Hepatocyte (in vitro differentiated cells): ENCODE measurements at regions not wholly inside any gene's neighbourhood (a gene's known extent, or its start where the extent isn't known, plus 50 kb on each side); places are given as distances from the start of the nearest gene placed in this dataset.

Experiments
- DNase-seq: peaks from one replicate; pipeline ENCODE4 v3.0.0-alpha.2; 2016; ENCODE audit warnings: low spot score
- H2AFZ ChIP-seq: fragments of 200-600 bp; sonication (generic); 2 replicates; pipeline ENCODE4 v1.6.0; 2016; ENCODE audit warnings: antibody characterized with exemption, mild to moderate bottlenecking
- H3K27ac ChIP-seq: fragments of 200-600 bp; sonication (generic); 2 replicates; pipeline ENCODE4 v1.5.1; 2016; ENCODE audit warnings: mild to moderate bottlenecking
- H3K27me3 ChIP-seq: fragments of 200-600 bp; sonication (generic); 2 replicates; pipeline ENCODE4 v1.6.1; 2016
- H3K36me3 ChIP-seq: fragments of 200-600 bp; sonication (generic); replicated peaks from 2 replicates; pipeline ENCODE4 v1.5.1; 2016; ENCODE audit warnings: low read depth; ENCODE audit not compliant: insufficient read depth
- H3K4me1 ChIP-seq: fragments of 200-600 bp; sonication (generic); 2 replicates; pipeline ENCODE4 v1.5.1; 2016; ENCODE audit warnings: mild to moderate bottlenecking, moderate library complexity; ENCODE audit not compliant: insufficient read depth
- H3K4me2 ChIP-seq: fragments of 200-600 bp; sonication (generic); 2 replicates; pipeline ENCODE4 v1.6.0; 2016
- H3K4me3 ChIP-seq: fragments of 200-600 bp; sonication (generic); 2 replicates; pipeline ENCODE4 v1.5.1; 2016; ENCODE audit warnings: mild to moderate bottlenecking
- H3K79me2 ChIP-seq: fragments of 200-600 bp; sonication (generic); 2 replicates; pipeline ENCODE4 v1.6.0; 2017; ENCODE audit warnings: mild to moderate bottlenecking
- H3K9me2 ChIP-seq: fragments of 200-600 bp; sonication (generic); replicated peaks from 2 replicates; pipeline ENCODE4 v1.6.0; 2017; ENCODE audit warnings: mild to moderate bottlenecking; ENCODE audit not compliant: insufficient read depth
- H3K9me3 ChIP-seq: fragments of 200-600 bp; sonication (generic); 2 replicates; pipeline ENCODE4 v1.5.1; 2016; ENCODE audit warnings: low read depth, mild to moderate bottlenecking
- H4K20me1 ChIP-seq: fragments of 200-600 bp; sonication (generic); 2 replicates; pipeline ENCODE4 v1.6.0; 2016; ENCODE audit warnings: mild to moderate bottlenecking; ENCODE audit not compliant: insufficient read depth, poor library complexity, severe bottlenecking
- CTCF ChIP-seq: fragments of 200-600 bp; sonication (generic); IDR thresholded peaks from 2 replicates; pipeline ENCODE4 v1.5.1; 2016; ENCODE audit warnings: antibody characterized with exemption, mild to moderate bottlenecking; ENCODE audit not compliant: poor library complexity
- EZH2 ChIP-seq: fragments of 200-600 bp; sonication (generic); IDR thresholded peaks from 2 replicates; pipeline ENCODE4 v1.6.1; 2016; ENCODE audit warnings: antibody characterized with exemption, mild to moderate bottlenecking, borderline replicate concordance
- EZH2phosphoT487 ChIP-seq: fragments of 200-600 bp; sonication (generic); IDR thresholded peaks from one replicate; pipeline ENCODE4 v1.6.1; 2018; ENCODE audit warnings: antibody characterized with exemption, mild to moderate bottlenecking, low read depth, moderate library complexity; ENCODE audit not compliant: unreplicated experiment, severe bottlenecking
- WGBS: methylation state at CpG from one replicate; pipeline ENCODE4 v1.1.6; 2016; ENCODE audit warnings: low lambda C conversion rate; ENCODE audit errors: missing lambda C conversion rate; 5-methylcytosine and 5-hydroxymethylcytosine counted together

- H3K4me2 ChIP-seq, result no peak overlapping the region
- peaks cover 6% of the 10 kb centered on the region for H3K4me1 ChIP-seq
- H3K4me3 ChIP-seq, result no peak overlapping the region
- H3K9me3 ChIP-seq, result no peaks in the 10 kb centered on the region
- H3K27ac ChIP-seq, result peak overlapping the region; percentile 74
- DNase-seq, result no peak
- WGBS, result 52% methylated on average over 1 of the region's 1 CpG
- no peak for TF ChIP-seq EZH2phosphoT487
- H2AFZ ChIP-seq, result no peak overlapping the region
- H3K36me3 ChIP-seq, result no peaks in the 10 kb centered on the region
- no peaks in the 10 kb centered on the region for H3K9me2 ChIP-seq
- no peaks in the 10 kb centered on the region for H3K27me3 ChIP-seq
- H4K20me1 ChIP-seq, result no peaks in the 10 kb centered on the region
- H3K79me2 ChIP-seq, result no peaks in the 10 kb centered on the region
Observed at GRCh38 chr5:82489683-82490082, 211.5 kb upstream of the RPS23 start.

- H3K36me3 ChIP-seq, result no peaks in the 10 kb centered on the region
- no peaks in the 10 kb centered on the region for H3K27me3 ChIP-seq
- DNase-seq, result no peak
- no peaks in the 10 kb centered on the region for H4K20me1 ChIP-seq
- H3K79me2 ChIP-seq, result no peaks in the 10 kb centered on the region
- WGBS, result 98% methylated on average over 3 of the region's 3 CpGs
- H3K27ac ChIP-seq, result no peak overlapping the region
- H3K9me2 ChIP-seq, result no peaks in the 10 kb centered on the region
- no peak overlapping the region for H2AFZ ChIP-seq
- no peaks in the 10 kb centered on the region for H3K9me3 ChIP-seq
- TF ChIP-seq EZH2 (no peak), EZH2phosphoT487 (no peak), CTCF (no peak)
- no peak overlapping the region for H3K4me2 ChIP-seq
- peaks cover 5% of the 10 kb centered on the region for H3K4me1 ChIP-seq
- H3K4me3 ChIP-seq, result no peak overlapping the region
Observed at GRCh38 chr5:82487131-82487530, 209.0 kb upstream of the RPS23 start.

DNA sequence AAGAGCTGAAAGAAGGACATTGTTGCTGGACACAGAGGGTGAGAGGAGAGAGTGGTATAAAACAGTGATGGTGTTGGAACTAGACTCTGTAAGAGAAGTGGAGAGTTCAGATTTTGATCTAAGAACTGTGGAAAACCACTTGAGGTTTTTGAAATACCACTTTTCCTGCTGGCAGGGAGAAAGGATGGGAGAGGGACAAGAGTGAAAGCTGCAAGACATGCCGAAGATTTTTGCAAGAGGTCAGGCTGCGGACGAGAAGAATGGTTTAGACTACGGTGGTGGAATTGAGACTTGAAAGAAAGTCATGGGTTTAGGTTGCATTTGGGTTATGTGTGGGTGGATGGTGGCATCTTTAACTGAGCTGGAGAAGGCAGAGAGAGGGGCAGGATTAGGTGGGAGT is 202.2 kb upstream of the RPS23 start:
- H3K9me2 ChIP-seq, result no peaks in the 10 kb centered on the region
- H3K4me3 ChIP-seq, result no peak overlapping the region
- H3K4me1 ChIP-seq, result no peaks in the 10 kb centered on the region
- no peak for DNase-seq
- TF ChIP-seq EZH2phosphoT487, result no peak
- H4K20me1 ChIP-seq, result no peaks in the 10 kb centered on the region
- no peaks in the 10 kb centered on the region for H3K9me3 ChIP-seq
- no peaks in the 10 kb centered on the region for H3K27me3 ChIP-seq
- WGBS, result 88% methylated on average over 4 of the region's 4 CpGs
- no peak overlapping the region for H3K27ac ChIP-seq
- no peak overlapping the region for H2AFZ ChIP-seq
- no peaks in the 10 kb centered on the region for H3K36me3 ChIP-seq
- no peak overlapping the region for H3K4me2 ChIP-seq
- no peaks in the 10 kb centered on the region for H3K79me2 ChIP-seq

- H3K36me3 ChIP-seq, result no peaks in the 10 kb centered on the region
- H4K20me1 ChIP-seq, result no peaks in the 10 kb centered on the region
- TF ChIP-seq CTCF (no peak), EZH2 (no peak), EZH2phosphoT487 (no peak)
- H3K4me1 ChIP-seq, result no peaks in the 10 kb centered on the region
- H3K4me3 ChIP-seq, result no peak overlapping the region
- no peaks in the 10 kb centered on the region for H3K9me2 ChIP-seq
- no peak overlapping the region for H2AFZ ChIP-seq
- 37% methylated on average over 1 of the region's 1 CpG for WGBS
- H3K9me3 ChIP-seq, result no peaks in the 10 kb centered on the region
- no peak overlapping the region for H3K4me2 ChIP-seq
- DNase-seq, result no peak
- H3K27ac ChIP-seq, result no peak overlapping the region
- H3K79me2 ChIP-seq, result no peaks in the 10 kb centered on the region
- H3K27me3 ChIP-seq, result no peaks in the 10 kb centered on the region
Observed at GRCh38 chr5:82476155-82476554, 198.0 kb upstream of the RPS23 start.

DNA sequence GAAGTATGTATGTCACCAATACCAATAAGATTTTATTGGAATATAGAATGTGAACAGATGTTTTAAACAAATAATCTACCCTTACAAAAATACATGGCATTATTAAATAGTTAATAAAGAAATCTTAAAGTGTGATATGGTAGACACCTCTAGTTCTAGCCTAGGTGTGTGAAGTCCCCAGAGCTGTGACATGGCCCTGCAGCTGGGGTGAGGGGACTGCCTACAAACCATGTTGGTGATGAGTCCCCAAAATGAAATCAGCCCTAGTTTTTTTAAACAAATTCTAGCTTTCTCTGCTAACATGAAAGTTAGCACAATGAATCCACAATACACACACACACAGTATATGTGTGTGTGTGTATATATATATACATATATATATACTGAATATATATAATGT is 195.1 kb upstream of the RPS23 start:
- no peaks in the 10 kb centered on the region for H3K79me2 ChIP-seq
- no peaks in the 10 kb centered on the region for H3K9me3 ChIP-seq
- no peak overlapping the region for H3K27ac ChIP-seq
- H3K36me3 ChIP-seq, result no peaks in the 10 kb centered on the region
- H3K4me3 ChIP-seq, result no peak overlapping the region
- H3K4me2 ChIP-seq, result no peak overlapping the region
- DNase-seq, result no peak
- H2AFZ ChIP-seq, result no peak overlapping the region
- no peaks in the 10 kb centered on the region for H3K27me3 ChIP-seq
- H3K4me1 ChIP-seq, result no peaks in the 10 kb centered on the region
- no peak for TF ChIP-seq EZH2
- TF ChIP-seq EZH2phosphoT487, result no peak
- no peak for TF ChIP-seq CTCF
- H4K20me1 ChIP-seq, result no peaks in the 10 kb centered on the region
- no peaks in the 10 kb centered on the region for H3K9me2 ChIP-seq
